Heart left ventricle (tissue), 16 donors: ENCODE measurements at regions not wholly inside any gene's neighbourhood (a gene's known extent, or its start where the extent isn't known, plus 50 kb on each side); places are given as distances from the start of the nearest gene placed in this dataset.

ENCODE experiments used
- ATAC-seq, 4 donors: fragments of 200-7000 bp; cut with Tn5 transposase; one replicate each; pipeline ENCODE4 v1.9.1; 2020 to 2022; ENCODE audit warnings: moderate library complexity in 4 of 4, mild to moderate bottlenecking in 3 of 4, moderate number of reproducible peaks in 1 of 4
- DNase-seq, 5 donors: peaks; one replicate each; pipeline ENCODE4 v3.0.0-alpha.2; 2020
- H3K27ac ChIP-seq, 12 donors: fragments of 200-600 bp; sonication (generic) in 4 of 12; one replicate each; pipeline versions ENCODE4 v1.5.0 to v1.8.0; 2016 to 2022; ENCODE audit warnings: mild to moderate bottlenecking in 2 of 12
- H3K27me3 ChIP-seq, 9 donors: fragments of 200-600 bp; sonication (generic) in 2 of 9; one replicate each; pipeline versions ENCODE4 v1.5.1 to v1.8.0; 2016 to 2022; ENCODE audit warnings: mild to moderate bottlenecking in 3 of 9
- H3K36me3 ChIP-seq, 9 donors: fragments of 200-600 bp; sonication (generic) in 2 of 9; one replicate each; pipeline versions ENCODE4 v1.5.0 to v1.8.0; 2018 to 2022; ENCODE audit warnings: mild to moderate bottlenecking in 2 of 9
- H3K4me1 ChIP-seq, 12 donors: fragments of 200-600 bp; sonication (generic) in 4 of 12; one replicate each; pipeline versions ENCODE4 v1.5.0 to v1.8.0; 2016 to 2022; ENCODE audit warnings: mild to moderate bottlenecking in 3 of 12
- H3K4me3 ChIP-seq, 12 donors: fragments of 200-600 bp; sonication (generic) in 4 of 12; one replicate each; pipeline versions ENCODE4 v1.5.0 to v1.8.0; 2017 to 2022; ENCODE audit warnings: mild to moderate bottlenecking in 9 of 12, moderate library complexity in 4 of 12
- H3K9me3 ChIP-seq, 12 donors: fragments of 200-600 bp; sonication (generic) in 4 of 12; one replicate each; pipeline versions ENCODE4 v1.5.0 to v1.8.0; 2016 to 2022; ENCODE audit warnings: mild to moderate bottlenecking in 1 of 12
- POLR2A ChIP-seq, 2 donors: fragments of 450-650 bp; IDR thresholded peaks; one replicate each; pipeline ENCODE4 v1.6.1; 2017; ENCODE audit warnings: antibody characterized with exemption in 2 of 2, mild to moderate bottlenecking in 2 of 2, moderate library complexity in 2 of 2
- WGBS, 4 donors: extraction: QIAGEN DNeasy Blood & Tissue Kit in 2 of 4; methylation state at CpG; one replicate each; pipeline versions ENCODE4 v1.1.5 to v1.1.7; 2013 to 2018; 5-methylcytosine and 5-hydroxymethylcytosine counted together
- intact Hi-C, 10 donors: fragments of 100-400 bp; cut with DNase I; formaldehyde crosslinking; loops; one replicate each; pipeline versions ENCODE4 v1.11.1 to v1.14.2; 2022
- TF ChIP-seq, protein P1 (sequence below), 12 donors: fragments of 200-600 bp; sonication (generic) in 4 of 12; IDR thresholded peaks; one replicate each; pipeline versions ENCODE4 v1.5.0 to v1.8.0; 2018 to 2022; ENCODE audit warnings: antibody characterized with exemption in 12 of 12, mild to moderate bottlenecking in 5 of 12
- donor health status: ischemic (EF 13 %, LVEDD 7.1; RV severe dilation, severe dysfunction).
- donor health status: healthy with polysubstance abuse.
- donor health status: DM: no; HTN: yes; CAD: no.
- donor health status: DM: no; HTN: no; CAD: no.
- donor health status: ischemic (EF 25% LVEDD 6.9; RV normal size, moderate dysfunction).
- donor health status: ischemic (EF 25% LVEDD 5.7; RV mildly dilated, moderate dysfunction).
- donor health status: healthy.
- donor health status: DM: yes; HTN: yes; CAD: no.
- donor health status: ischemic (EF 35%, LVEDD 5.7; RV mildly dilated, moderate dysfunction).
- donor health status: nonischemic (EF 11% LVEDD 7.7; RV severe dilation, severe dysfunction).
- donor health status: DM: yes; HTN: yes; CAD: no.
- donor health status: PGD.
- donor health status: ischemic (EF 29% LVEDD 5.4; RV normal size, mild dysfunction).
- donor health status: nonischemic (EF 23%, LVEDD 6.1; RV moderate dilation, normal function).

DNA sequence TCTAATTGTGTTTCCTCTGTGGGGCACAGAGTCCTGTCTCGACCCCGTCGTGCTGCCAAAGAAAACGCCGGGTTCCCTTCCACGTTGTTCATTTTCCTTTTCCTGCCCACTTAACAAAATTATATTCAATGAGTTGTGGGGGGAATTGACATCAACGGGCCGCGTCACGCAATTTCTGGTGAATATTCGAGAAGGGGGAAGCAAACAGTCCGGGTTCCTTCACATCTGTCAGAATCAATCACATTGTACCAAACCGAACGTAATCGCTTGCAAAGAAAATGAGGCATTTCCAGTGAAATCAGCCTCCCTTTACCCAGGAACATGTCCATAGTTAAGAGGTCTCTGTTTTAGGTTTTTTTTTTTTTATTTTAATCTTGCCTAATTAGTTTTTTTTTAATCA, 243.5 kb downstream of the SHOX start:
- Histone ChIP-seq H3K4me3 (no peak overlapping the region), H3K4me1 (no peaks in the 10 kb centered on the region), H3K9me3 (peaks cover 0 to 8% (median 0%) of the 10 kb centered on the region in 12 donors), H3K27ac (no peak overlapping the region), H3K27me3 (no peaks in the 10 kb centered on the region), H3K36me3 (no peaks in the 10 kb centered on the region)
- 72 to 78% (median 74%) methylated on average over 15 of the region's 15 CpGs for WGBS, 4 donors
- no peak for ATAC-seq
- TF ChIP-seq, protein P1, sequence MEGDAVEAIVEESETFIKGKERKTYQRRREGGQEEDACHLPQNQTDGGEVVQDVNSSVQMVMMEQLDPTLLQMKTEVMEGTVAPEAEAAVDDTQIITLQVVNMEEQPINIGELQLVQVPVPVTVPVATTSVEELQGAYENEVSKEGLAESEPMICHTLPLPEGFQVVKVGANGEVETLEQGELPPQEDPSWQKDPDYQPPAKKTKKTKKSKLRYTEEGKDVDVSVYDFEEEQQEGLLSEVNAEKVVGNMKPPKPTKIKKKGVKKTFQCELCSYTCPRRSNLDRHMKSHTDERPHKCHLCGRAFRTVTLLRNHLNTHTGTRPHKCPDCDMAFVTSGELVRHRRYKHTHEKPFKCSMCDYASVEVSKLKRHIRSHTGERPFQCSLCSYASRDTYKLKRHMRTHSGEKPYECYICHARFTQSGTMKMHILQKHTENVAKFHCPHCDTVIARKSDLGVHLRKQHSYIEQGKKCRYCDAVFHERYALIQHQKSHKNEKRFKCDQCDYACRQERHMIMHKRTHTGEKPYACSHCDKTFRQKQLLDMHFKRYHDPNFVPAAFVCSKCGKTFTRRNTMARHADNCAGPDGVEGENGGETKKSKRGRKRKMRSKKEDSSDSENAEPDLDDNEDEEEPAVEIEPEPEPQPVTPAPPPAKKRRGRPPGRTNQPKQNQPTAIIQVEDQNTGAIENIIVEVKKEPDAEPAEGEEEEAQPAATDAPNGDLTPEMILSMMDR (IDR thresholded peaks at IDR 0.05) = no peak
- no peak for TF ChIP-seq POLR2A (IDR thresholded peaks at IDR 0.05)
- intact Hi-C loops = no loop called here
- no peak for DNase-seq

DNA sequence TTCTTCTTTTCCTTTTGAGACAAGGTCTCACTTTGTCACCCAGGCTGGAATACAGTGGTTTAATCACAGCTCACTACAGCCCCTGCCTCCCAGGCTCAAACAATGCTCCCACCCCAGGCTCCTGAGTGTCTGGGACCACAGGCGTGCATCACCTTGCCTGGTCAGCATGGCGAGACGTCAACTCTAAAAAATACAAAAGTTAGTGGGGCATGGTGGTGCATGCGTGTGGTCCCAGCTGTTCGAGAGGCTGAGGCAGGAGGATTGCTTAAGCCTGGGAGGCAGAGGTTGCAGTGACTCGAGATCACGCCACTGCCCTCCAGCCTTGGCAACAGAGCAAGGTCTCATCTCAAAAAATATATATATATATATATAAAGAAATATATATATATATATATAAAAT, 242.4 kb downstream of the SHOX start:
- no peaks in the 10 kb centered on the region for H3K36me3 ChIP-seq
- no peaks in the 10 kb centered on the region for H3K4me1 ChIP-seq
- ATAC-seq = no peak
- TF ChIP-seq, protein P1 (IDR thresholded peaks at IDR 0.05) = no peak
- no peak for TF ChIP-seq POLR2A (IDR thresholded peaks at IDR 0.05)
- H3K9me3 ChIP-seq = peaks cover 0 to 8% (median 0%) of the 10 kb centered on the region in 12 donors
- no peak overlapping the region for H3K4me3 ChIP-seq
- H3K27ac ChIP-seq = no peak overlapping the region
- 83 to 90% (median 85%) methylated on average over 7 of the region's 7 CpGs for WGBS, 4 donors
- no peak for DNase-seq
- intact Hi-C loops = no loop called here
- no peaks in the 10 kb centered on the region for H3K27me3 ChIP-seq

DNA sequence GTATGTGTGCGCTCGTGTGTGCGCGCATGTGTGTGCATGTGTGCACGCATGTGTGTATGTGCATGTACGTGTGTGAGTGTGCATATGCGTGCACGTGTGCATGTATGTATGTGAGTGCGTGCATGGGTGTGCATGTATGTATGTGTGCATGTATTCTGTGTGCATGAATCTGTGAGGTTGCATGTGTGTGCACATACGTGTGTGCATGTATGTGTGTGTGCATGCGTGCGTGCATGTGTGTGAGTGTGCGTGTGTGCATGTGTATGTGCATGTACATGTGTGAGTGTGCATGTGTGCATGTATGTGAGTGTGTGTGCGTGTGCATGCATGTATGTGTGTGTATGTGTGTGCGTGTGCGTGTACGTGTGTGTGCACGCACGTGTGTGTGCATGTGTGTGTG, 241.5 kb downstream of the SHOX start:
- H3K36me3 ChIP-seq = no peaks in the 10 kb centered on the region
- no peaks in the 10 kb centered on the region for H3K27me3 ChIP-seq
- H3K27ac ChIP-seq = no peak overlapping the region
- TF ChIP-seq POLR2A (IDR thresholded peaks at IDR 0.05) = no peak
- peaks cover 0 to 6% (median 0%) of the 10 kb centered on the region in 12 donors for H3K9me3 ChIP-seq
- no peak for ATAC-seq
- no peaks in the 10 kb centered on the region for H3K4me1 ChIP-seq
- intact Hi-C loops = no loop called here
- WGBS, 4 donors = 91 to 96% (median 92%) methylated on average over 18 to 19 of the region's 19 CpGs
- no peak overlapping the region for H3K4me3 ChIP-seq
- no peak for DNase-seq

DNA sequence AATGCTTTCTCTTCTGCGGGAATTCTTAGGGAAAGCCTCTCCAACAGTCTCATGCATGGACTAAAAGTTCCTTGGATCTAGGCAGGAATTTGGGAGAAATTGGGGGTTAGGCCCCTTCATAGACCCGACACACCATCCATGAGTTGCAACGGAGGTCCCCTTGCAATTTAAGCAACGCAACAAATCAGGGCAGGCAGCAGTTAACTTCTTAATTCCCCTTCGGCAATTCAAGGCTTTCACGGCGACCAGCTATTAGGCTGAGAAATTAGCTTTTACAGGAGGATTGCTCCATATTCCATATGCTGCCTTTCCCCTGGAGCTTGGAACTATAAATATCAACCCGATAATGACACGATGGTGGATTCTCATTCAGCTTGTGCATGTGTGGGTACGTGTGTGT, 241.0 kb downstream of the SHOX start:
- TF ChIP-seq, protein P1 (IDR thresholded peaks at IDR 0.05) = no peak
- TF ChIP-seq POLR2A (IDR thresholded peaks at IDR 0.05) = no peak
- no peak overlapping the region for H3K27ac ChIP-seq
- intact Hi-C loops = no loop called here
- DNase-seq = no peak
- 90 to 94% (median 92%) methylated on average over 10 of the region's 10 CpGs for WGBS, 4 donors
- no peak for ATAC-seq
- H3K4me1 ChIP-seq = no peaks in the 10 kb centered on the region
- peaks cover 0 to 6% (median 0%) of the 10 kb centered on the region in 12 donors for H3K9me3 ChIP-seq
- H3K27me3 ChIP-seq = no peaks in the 10 kb centered on the region
- no peaks in the 10 kb centered on the region for H3K36me3 ChIP-seq
- H3K4me3 ChIP-seq = no peak overlapping the region

DNA sequence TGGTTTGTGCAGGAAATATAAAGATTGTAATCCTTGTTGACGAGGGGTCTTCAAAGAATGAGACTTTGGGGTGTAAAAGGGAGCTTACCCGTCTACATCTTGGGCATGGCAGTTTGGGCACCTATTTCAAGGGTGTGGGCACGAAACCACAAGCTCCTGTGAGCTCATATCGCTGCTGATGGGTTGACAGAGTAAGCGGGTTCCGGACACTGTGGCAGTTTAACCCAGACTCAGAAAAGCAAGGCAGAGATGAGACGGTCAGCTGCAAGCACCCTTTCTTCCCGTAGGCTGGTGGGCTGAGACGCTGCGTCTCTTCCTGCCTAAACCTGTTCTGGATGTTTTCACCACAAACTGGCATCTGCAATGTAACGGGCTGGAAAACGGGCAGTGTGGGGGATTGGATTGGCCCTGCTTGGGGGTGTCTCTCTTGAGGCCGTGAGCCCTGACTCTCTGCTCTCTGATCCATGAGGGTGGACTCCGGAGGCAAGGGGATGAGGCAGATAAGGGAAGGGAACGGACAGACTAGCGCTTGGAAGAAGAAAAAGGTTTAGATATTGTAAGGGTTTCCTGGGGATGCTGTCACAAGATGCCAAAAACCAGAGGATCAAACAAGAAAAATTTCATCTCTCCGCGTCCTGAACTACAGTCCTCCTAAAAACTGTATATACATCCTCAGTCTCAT, 237.5 kb downstream of the SHOX start:
- TF ChIP-seq, protein P1 (IDR thresholded peaks at IDR 0.05) = no peak
- no peak for TF ChIP-seq POLR2A (IDR thresholded peaks at IDR 0.05)
- Histone ChIP-seq H3K27ac (no peak overlapping the region), H3K9me3 (peaks cover 0 to 6% (median 0%) of the 10 kb centered on the region in 12 donors), H3K4me1 (no peaks in the 10 kb centered on the region), H3K27me3 (no peaks in the 10 kb centered on the region), H3K36me3 (no peaks in the 10 kb centered on the region), H3K4me3 (no peak overlapping the region)
- DNase-seq (no peak), ATAC-seq (no peak)
- WGBS, 4 donors = 70 to 81% (median 72%) methylated on average over 14 to 18 of the region's 18 CpGs
- intact Hi-C loops = loop anchor here in 1 of 10 donors (5.0 kb wide), 1 partner anchor 51 kb away; no protein-coding TSS in a partner anchor
